ENCODE measurements at regions not wholly inside any gene's neighbourhood (a gene's known extent, or its start where the extent isn't known, plus 50 kb on each side); places are given as distances from the start of the nearest gene placed in this dataset.

DNA sequence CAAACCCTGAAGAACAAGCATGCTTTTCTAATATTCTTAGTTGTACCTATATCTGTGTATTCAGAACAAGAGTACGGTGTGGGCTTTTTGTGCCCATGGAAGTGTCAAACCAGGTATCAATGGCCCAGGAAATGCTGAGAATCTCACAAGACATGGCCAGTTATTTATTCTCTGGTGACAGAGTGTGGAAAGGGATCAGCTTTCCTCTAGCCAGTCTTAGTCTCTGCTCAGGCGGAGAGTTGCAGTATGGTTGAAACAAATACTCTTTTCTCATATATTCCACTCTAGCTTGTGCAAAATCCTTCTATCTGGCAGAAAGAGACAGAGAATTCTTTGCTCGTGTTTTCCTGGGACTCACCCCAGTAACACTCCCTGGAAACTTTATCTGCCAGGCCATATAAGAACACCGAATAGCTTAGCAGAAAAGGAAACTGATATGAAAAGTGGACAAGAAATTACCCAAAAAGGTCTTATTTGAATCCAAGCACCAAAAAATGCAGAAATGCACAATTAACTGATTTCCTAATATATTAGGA, 173.3 kb upstream of the RSPO3 start:
- Histone ChIP-seq H3K9ac (ENCODE audit: insufficient read depth, low read length) (no peak overlapping the region), H3K9me3 (ENCODE audit: control insufficient read depth, insufficient read depth, low read depth, low read length) (no peaks in the 10 kb centered on the region), H4K20me1 (ENCODE audit: control insufficient read depth, extremely low read depth, insufficient read depth, low read length) (no peaks in the 10 kb centered on the region), H3K4me3 (replicated peaks in 1 of 4; ENCODE audit: control extremely low read depth in 1 of 4, insufficient read depth in 1 of 4, low read depth in 3 of 4, low read length in 4 of 4) (no peak overlapping the region), H3K27me3 (ENCODE audit: control insufficient read depth, insufficient read depth, low read length) (no peaks in the 10 kb centered on the region), H3K27ac (ENCODE audit: insufficient read depth, low read length) (no peak overlapping the region), H3K4me1 (ENCODE audit: control insufficient read depth, extremely low read depth, insufficient read depth, low read length) (no peaks in the 10 kb centered on the region), H3K4me2 (ENCODE audit: extremely low read depth, insufficient read depth, low read length) (no peak overlapping the region), H2AFZ (ENCODE audit: low read length) (no peak overlapping the region), H3K36me3 (ENCODE audit: control insufficient read depth, insufficient read depth, low read length) (no peaks in the 10 kb centered on the region), H3K79me2 (ENCODE audit: control insufficient read depth, insufficient read depth, low read length) (no peaks in the 10 kb centered on the region)
- no peak for DNase-seq (ENCODE audit: low read depth in 2 of 2)
- TF ChIP-seq EZH2 (IDR thresholded peaks at IDR 0.05; ENCODE audit: low read length, missing control alignments) = no peak
- TF ChIP-seq, protein P1, sequence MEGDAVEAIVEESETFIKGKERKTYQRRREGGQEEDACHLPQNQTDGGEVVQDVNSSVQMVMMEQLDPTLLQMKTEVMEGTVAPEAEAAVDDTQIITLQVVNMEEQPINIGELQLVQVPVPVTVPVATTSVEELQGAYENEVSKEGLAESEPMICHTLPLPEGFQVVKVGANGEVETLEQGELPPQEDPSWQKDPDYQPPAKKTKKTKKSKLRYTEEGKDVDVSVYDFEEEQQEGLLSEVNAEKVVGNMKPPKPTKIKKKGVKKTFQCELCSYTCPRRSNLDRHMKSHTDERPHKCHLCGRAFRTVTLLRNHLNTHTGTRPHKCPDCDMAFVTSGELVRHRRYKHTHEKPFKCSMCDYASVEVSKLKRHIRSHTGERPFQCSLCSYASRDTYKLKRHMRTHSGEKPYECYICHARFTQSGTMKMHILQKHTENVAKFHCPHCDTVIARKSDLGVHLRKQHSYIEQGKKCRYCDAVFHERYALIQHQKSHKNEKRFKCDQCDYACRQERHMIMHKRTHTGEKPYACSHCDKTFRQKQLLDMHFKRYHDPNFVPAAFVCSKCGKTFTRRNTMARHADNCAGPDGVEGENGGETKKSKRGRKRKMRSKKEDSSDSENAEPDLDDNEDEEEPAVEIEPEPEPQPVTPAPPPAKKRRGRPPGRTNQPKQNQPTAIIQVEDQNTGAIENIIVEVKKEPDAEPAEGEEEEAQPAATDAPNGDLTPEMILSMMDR (conservative IDR thresholded peaks at IDR 0.05 in 1 of 2, IDR thresholded peaks at IDR 0.05 in 1 of 2; ENCODE audit: low read depth in 1 of 2, low read length in 2 of 2) = no peak

DNA sequence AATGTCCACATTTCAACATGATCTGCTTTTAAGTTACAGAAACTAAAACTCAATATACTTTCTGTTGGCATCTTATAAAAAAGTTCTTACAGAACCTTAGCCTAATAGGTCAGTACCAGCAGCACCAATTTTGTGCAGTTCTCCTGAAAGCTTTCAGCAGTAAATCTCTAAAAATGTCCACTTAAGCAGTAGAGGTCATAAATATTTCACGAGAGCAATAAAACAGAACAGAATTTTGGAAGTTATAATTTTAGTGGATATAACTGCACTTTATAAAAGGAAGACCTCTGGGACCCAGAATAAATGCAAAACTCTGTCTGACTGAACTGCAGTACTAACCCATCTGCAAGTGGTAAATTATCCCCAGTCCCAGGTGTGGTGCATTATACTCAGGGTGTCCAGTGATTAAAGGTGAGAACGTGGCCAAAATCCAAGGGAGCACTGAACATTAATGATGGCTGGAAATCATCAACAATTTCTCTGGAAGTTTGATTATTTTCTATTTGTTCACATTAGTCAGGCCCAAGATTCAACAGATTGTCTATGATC, 172.6 kb upstream of the RSPO3 start:
- no peak for TF ChIP-seq EZH2 (IDR thresholded peaks at IDR 0.05; ENCODE audit: low read length, missing control alignments)
- TF ChIP-seq, protein P1 (conservative IDR thresholded peaks at IDR 0.05 in 1 of 2, IDR thresholded peaks at IDR 0.05 in 1 of 2; ENCODE audit: low read depth in 1 of 2, low read length in 2 of 2) = no peak
- H3K4me1 ChIP-seq (ENCODE audit: control insufficient read depth, extremely low read depth, insufficient read depth, low read length) = no peaks in the 10 kb centered on the region
- no peaks in the 10 kb centered on the region for H3K27me3 ChIP-seq (ENCODE audit: control insufficient read depth, insufficient read depth, low read length)
- H3K4me2 ChIP-seq (ENCODE audit: extremely low read depth, insufficient read depth, low read length) = no peak overlapping the region
- no peaks in the 10 kb centered on the region for H3K9me3 ChIP-seq (ENCODE audit: control insufficient read depth, insufficient read depth, low read depth, low read length)
- H2AFZ ChIP-seq (ENCODE audit: low read length) = no peak overlapping the region
- H4K20me1 ChIP-seq (ENCODE audit: control insufficient read depth, extremely low read depth, insufficient read depth, low read length) = no peaks in the 10 kb centered on the region
- H3K79me2 ChIP-seq (ENCODE audit: control insufficient read depth, insufficient read depth, low read length) = no peaks in the 10 kb centered on the region
- H3K36me3 ChIP-seq (ENCODE audit: control insufficient read depth, insufficient read depth, low read length) = no peaks in the 10 kb centered on the region
- no peak for DNase-seq (ENCODE audit: low read depth in 2 of 2)
- H3K4me3 ChIP-seq (replicated peaks in 1 of 4; ENCODE audit: control extremely low read depth in 1 of 4, insufficient read depth in 1 of 4, low read depth in 3 of 4, low read length in 4 of 4) = no peak overlapping the region
- no peak overlapping the region for H3K9ac ChIP-seq (ENCODE audit: insufficient read depth, low read length)
- H3K27ac ChIP-seq (ENCODE audit: insufficient read depth, low read length) = no peak overlapping the region

DNA sequence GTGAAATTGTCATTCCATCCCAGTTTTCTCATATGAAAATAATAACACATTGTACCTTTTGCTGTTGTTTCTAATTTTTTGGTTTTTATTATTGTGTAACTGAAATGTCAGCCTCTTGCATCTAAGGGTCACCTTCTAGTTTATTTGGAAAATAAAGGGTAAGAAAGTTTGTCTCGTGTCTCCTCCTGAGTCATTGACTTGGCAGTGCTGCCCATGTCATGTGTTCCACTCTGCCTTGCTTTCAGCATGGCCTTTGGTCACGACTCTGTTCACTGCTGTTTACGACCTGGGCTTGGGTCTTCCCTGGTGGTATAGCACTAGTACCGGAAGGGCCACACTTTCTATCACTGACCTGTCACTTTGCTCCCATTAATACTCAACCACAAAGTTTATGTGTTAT, 171.4 kb upstream of the RSPO3 start:
- Histone ChIP-seq H3K79me2 (ENCODE audit: control insufficient read depth, insufficient read depth, low read length) (no peaks in the 10 kb centered on the region), H3K27ac (ENCODE audit: insufficient read depth, low read length) (no peak overlapping the region), H3K4me3 (replicated peaks in 1 of 4; ENCODE audit: control extremely low read depth in 1 of 4, insufficient read depth in 1 of 4, low read depth in 3 of 4, low read length in 4 of 4) (no peak overlapping the region), H3K36me3 (ENCODE audit: control insufficient read depth, insufficient read depth, low read length) (no peaks in the 10 kb centered on the region), H4K20me1 (ENCODE audit: control insufficient read depth, extremely low read depth, insufficient read depth, low read length) (no peaks in the 10 kb centered on the region), H3K9ac (ENCODE audit: insufficient read depth, low read length) (no peak overlapping the region), H2AFZ (ENCODE audit: low read length) (no peak overlapping the region), H3K9me3 (ENCODE audit: control insufficient read depth, insufficient read depth, low read depth, low read length) (no peaks in the 10 kb centered on the region), H3K27me3 (ENCODE audit: control insufficient read depth, insufficient read depth, low read length) (no peaks in the 10 kb centered on the region), H3K4me2 (ENCODE audit: extremely low read depth, insufficient read depth, low read length) (no peak overlapping the region), H3K4me1 (ENCODE audit: control insufficient read depth, extremely low read depth, insufficient read depth, low read length) (no peaks in the 10 kb centered on the region)
- no peak for TF ChIP-seq EZH2 (IDR thresholded peaks at IDR 0.05; ENCODE audit: low read length, missing control alignments)
- TF ChIP-seq, protein P1 (conservative IDR thresholded peaks at IDR 0.05 in 1 of 2, IDR thresholded peaks at IDR 0.05 in 1 of 2; ENCODE audit: low read depth in 1 of 2, low read length in 2 of 2) = no peak
- DNase-seq (ENCODE audit: low read depth in 2 of 2) = peak in 1 of 2 donors; percentile 44
